Astrocyte of the cerebellum (primary cell): ENCODE measurements at regions not wholly inside any gene's neighbourhood (a gene's known extent, or its start where the extent isn't known, plus 50 kb on each side); places are given as distances from the start of the nearest gene placed in this dataset.
"Not testable (repeated sequence)": the region's sequence is repeated elsewhere in the genome, so short reads cannot be mapped to it uniquely, and the experiment has no call there.

Experiments
- DNase-seq: peaks from one replicate; pipeline ENCODE4 v3.0.0-alpha.2; 2011; ENCODE audit warnings: low read depth
- H3K4me3 ChIP-seq: 2 replicates; pipeline ENCODE4 v1.5.1; 2011; ENCODE audit warnings: mild to moderate bottlenecking, low read depth, low read length, moderate library complexity
- CTCF ChIP-seq: IDR thresholded peaks from 2 replicates; pipeline ENCODE4 v1.5.1; 2012; ENCODE audit warnings: low read length, low read depth, moderate library complexity, mild to moderate bottlenecking; ENCODE audit errors: missing control alignments
- in situ Hi-C: cut with HindIII; loops from 2 replicates; pipeline ENCODE4 v1.10.0; 2017; ENCODE audit warnings: low sequenced_read_pairs

DNA sequence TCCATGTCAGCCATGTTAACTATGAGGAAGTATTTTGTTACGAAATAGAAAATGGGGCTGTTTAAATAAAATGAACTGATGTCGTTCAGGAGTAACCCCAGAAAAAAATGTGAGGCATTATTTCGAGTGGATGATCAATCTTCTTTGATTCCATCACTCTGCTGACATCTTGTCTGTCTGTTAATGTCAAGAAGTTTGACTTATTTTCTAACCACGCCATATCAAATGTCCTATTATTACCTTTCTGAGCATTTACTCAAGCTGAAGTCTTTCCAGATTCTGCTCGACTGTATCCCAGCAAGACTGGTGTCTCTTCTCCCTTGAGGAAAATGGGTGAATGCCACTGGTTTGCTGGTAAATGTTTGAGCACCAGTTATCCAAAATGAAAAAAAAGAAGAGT, 672.9 kb upstream of the SOX11 start:
- DNase-seq: no peak
- no peak overlapping the region for H3K4me3 ChIP-seq
- TF ChIP-seq CTCF: no peak
- in situ Hi-C loops: no loop called here

GRCh38 chr2:5020116-5020875, 671.9 kb upstream of the SOX11 start:
- no peak for TF ChIP-seq CTCF
- in situ Hi-C loops: no loop called here
- no peak for DNase-seq
- no peak overlapping the region for H3K4me3 ChIP-seq

- no peak overlapping the region for H3K4me3 ChIP-seq
- TF ChIP-seq CTCF: no peak
- no peak for DNase-seq
- in situ Hi-C loops: no loop called here
These were observed 671.0 kb upstream of the SOX11 start for GRCh38 chr2:5021136-5021535.

GRCh38 chr2:5022061-5022460, 670.1 kb upstream of the SOX11 start:
- no peak for DNase-seq

GRCh38 chr2:5022708-5023635, 669.2 kb upstream of the SOX11 start:
- DNase-seq, H3K4me3 ChIP-seq, in situ Hi-C loops: not testable (repeated sequence)

More at GRCh38 chr2:5022061-5022460, 670.1 kb upstream of the SOX11 start:
- H3K4me3 ChIP-seq: no peak overlapping the region
- in situ Hi-C loops: no loop called here
- no peak for TF ChIP-seq CTCF

- TF ChIP-seq CTCF: no peak
- H3K4me3 ChIP-seq: no peak overlapping the region
- no peak for DNase-seq
- in situ Hi-C loops: no loop called here
These were observed 665.5 kb upstream of the SOX11 start for GRCh38 chr2:5026571-5027234.
